HepG2 (cell line): ENCODE measurements at regions not wholly inside any gene's neighbourhood (a gene's known extent, or its start where the extent isn't known, plus 50 kb on each side); places are given as distances from the start of the nearest gene placed in this dataset.

Source experiments
- ASH2L ChIP-seq: fragments of 300-600, 200-600 bp; sonication (generic); IDR thresholded peaks from 2 replicates; pipeline ENCODE4 v1.7.0; 2017; ENCODE audit warnings: low read depth, mild to moderate bottlenecking, moderate library complexity, mixed read lengths, low read length; ENCODE audit not compliant: insufficient read length
- DMAP1 ChIP-seq: IDR thresholded peaks from 2 replicates; pipeline ENCODE4 v1.6.1; 2016
- HMGXB4 ChIP-seq, 2 experiments: sonication (generic) in 1 of 2; formaldehyde crosslinking in 1 of 2; IDR thresholded peaks; 2 replicates each; pipeline versions ENCODE4 v1.4.0 to v1.6.1; 2018 to 2020; ENCODE audit warnings: missing genetic modification reagents in 2 of 2, borderline replicate concordance in 1 of 2, low read depth in 1 of 2, mild to moderate bottlenecking in 1 of 2, missing biosample characterization in 1 of 2
- KLF16 ChIP-seq, 2 experiments: sonication (generic) in 1 of 2; formaldehyde crosslinking in 1 of 2; IDR thresholded peaks; 2 replicates each; pipeline versions ENCODE4 v1.6.1 to v1.8.0; 2016 to 2023; ENCODE audit warnings: missing genetic modification reagents in 2 of 2, missing compliant biosample characterization in 1 of 2
- NRL ChIP-seq: sonication (generic); formaldehyde crosslinking; IDR thresholded peaks from 2 replicates; pipeline ENCODE4 v1.5.0; 2020; ENCODE audit warnings: missing genetic modification reagents, mild to moderate bottlenecking, moderate library complexity, borderline replicate concordance
- SMC3 ChIP-seq: IDR thresholded peaks from 2 replicates; pipeline ENCODE4 v1.6.1; 2011; ENCODE audit warnings: low read length, improper control_type of control experiment
- TCF12 ChIP-seq, 2 experiments: fragments of 450-650 bp in 1 of 2; sonication (generic) in 1 of 2; formaldehyde crosslinking in 1 of 2; IDR thresholded peaks; 2 replicates each; pipeline versions ENCODE4 v1.6.1 to v1.8.0; 2017 to 2022; ENCODE audit warnings: antibody characterized with exemption in 1 of 2, mild to moderate bottlenecking in 1 of 2, missing genetic modification reagents in 1 of 2, moderate library complexity in 1 of 2
- THAP8 ChIP-seq: sonication (generic); formaldehyde crosslinking; IDR thresholded peaks from 2 replicates; pipeline ENCODE4 v1.5.1; 2020; ENCODE audit warnings: missing genetic modification reagents, mild to moderate bottlenecking, borderline replicate concordance
- ZBTB14 ChIP-seq: sonication (generic); formaldehyde crosslinking; IDR thresholded peaks from 2 replicates; pipeline ENCODE4 v1.4.0; 2020; ENCODE audit warnings: missing genetic modification reagents
- ZNF34 ChIP-seq: sonication (generic); formaldehyde crosslinking; IDR thresholded peaks from 2 replicates; pipeline ENCODE4 v1.4.0; 2020; ENCODE audit warnings: mild to moderate bottlenecking, missing genetic modification reagents, borderline replicate concordance
- ZNF563 ChIP-seq: sonication (generic); formaldehyde crosslinking; IDR thresholded peaks from 2 replicates; pipeline ENCODE4 v1.8.0; 2022; ENCODE audit warnings: mild to moderate bottlenecking, moderate library complexity, missing genetic modification reagents
- ZNF704 ChIP-seq: sonication (generic); formaldehyde crosslinking; IDR thresholded peaks from 2 replicates; pipeline ENCODE4 v1.8.1; 2023; ENCODE audit warnings: mild to moderate bottlenecking, inconsistent platforms, moderate library complexity, missing genetic modification reagents, borderline replicate concordance
- TF ChIP-seq, protein P1 (sequence below): sonication (generic); formaldehyde crosslinking; IDR thresholded peaks from 2 replicates; pipeline ENCODE4 v1.5.1; 2020; ENCODE audit warnings: mild to moderate bottlenecking, missing genetic modification reagents
- TF ChIP-seq, protein P2 (sequence below): sonication (generic); formaldehyde crosslinking; IDR thresholded peaks from 2 replicates; pipeline ENCODE4 v1.4.0; 2020; ENCODE audit warnings: missing genetic modification reagents; ENCODE audit errors: not compliant biosample characterization
- TF ChIP-seq, protein P3 (sequence below): sonication (generic); formaldehyde crosslinking; IDR thresholded peaks from 2 replicates; pipeline ENCODE4 v1.8.1; 2023; ENCODE audit warnings: mild to moderate bottlenecking, missing genetic modification reagents

- TF ChIP-seq, protein P1, sequence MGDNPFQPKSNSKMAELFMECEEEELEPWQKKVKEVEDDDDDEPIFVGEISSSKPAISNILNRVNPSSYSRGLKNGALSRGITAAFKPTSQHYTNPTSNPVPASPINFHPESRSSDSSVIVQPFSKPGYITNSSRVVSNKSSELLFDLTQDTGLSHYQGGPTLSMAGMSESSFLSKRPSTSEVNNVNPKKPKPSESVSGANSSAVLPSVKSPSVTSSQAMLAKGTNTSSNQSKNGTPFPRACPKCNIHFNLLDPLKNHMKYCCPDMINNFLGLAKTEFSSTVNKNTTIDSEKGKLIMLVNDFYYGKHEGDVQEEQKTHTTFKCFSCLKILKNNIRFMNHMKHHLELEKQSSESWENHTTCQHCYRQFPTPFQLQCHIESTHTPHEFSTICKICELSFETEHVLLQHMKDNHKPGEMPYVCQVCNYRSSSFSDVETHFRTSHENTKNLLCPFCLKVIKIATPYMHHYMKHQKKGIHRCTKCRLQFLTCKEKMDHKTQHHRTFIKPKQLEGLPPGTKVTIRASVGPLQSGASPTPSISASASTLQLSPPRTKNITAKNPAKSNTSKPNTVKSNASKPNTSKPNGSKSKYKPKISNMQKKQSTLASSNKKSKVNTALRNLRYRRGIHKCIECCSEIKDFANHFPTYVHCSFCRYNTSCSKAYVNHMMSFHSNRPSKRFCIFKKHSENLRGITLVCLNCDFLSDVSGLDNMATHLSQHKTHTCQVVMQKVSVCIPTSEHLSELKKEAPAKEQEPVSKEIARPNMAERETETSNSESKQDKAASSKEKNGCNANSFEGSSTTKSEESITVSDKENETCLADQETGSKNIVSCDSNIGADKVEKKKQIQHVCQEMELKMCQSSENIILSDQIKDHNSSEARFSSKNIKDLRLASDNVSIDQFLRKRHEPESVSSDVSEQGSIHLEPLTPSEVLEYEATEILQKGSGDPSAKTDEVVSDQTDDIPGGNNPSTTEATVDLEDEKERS (CRISPR knock-in tag), result no peak
- TF ChIP-seq DMAP1 (CRISPR knock-in tag) (no peak), ZNF704 (CRISPR knock-in tag) (no peak), SMC3 (peak; percentile 65; the same call in 1 of the 2 replicates), ZBTB14 (CRISPR knock-in tag) (no peak), HMGXB4 (CRISPR knock-in tag; IDR thresholded peaks at IDR 0.05; ENCODE audit: borderline replicate concordance in 1 of 2, low read depth in 1 of 2) (peak in 1 of 2 experiments; percentile 67; a peak in 1 of 4 replicates), THAP8 (CRISPR knock-in tag) (no peak), ZNF563 (CRISPR knock-in tag) (no peak), ZNF34 (0 out of 2 replicates have a peak, but pooled peaks have one; percentile 31), ASH2L (no peak), KLF16 (CRISPR knock-in tag; IDR thresholded peaks at IDR 0.05) (peak in 1 of 2 experiments; percentile 30; a peak in 1 of 4 replicates), TCF12 (IDR thresholded peaks at IDR 0.05) (no peak), TCF12 (CRISPR knock-in tag; IDR thresholded peaks at IDR 0.05) (no peak), NRL (CRISPR knock-in tag) (no peak)
- TF ChIP-seq, protein P2, sequence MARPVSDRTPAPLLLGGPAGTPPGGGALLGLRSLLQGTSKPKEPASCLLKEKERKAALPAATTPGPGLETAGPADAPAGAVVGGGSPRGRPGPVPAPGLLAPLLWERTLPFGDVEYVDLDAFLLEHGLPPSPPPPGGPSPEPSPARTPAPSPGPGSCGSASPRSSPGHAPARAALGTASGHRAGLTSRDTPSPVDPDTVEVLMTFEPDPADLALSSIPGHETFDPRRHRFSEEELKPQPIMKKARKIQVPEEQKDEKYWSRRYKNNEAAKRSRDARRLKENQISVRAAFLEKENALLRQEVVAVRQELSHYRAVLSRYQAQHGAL (CRISPR knock-in tag), result no peak
- TF ChIP-seq, protein P3, sequence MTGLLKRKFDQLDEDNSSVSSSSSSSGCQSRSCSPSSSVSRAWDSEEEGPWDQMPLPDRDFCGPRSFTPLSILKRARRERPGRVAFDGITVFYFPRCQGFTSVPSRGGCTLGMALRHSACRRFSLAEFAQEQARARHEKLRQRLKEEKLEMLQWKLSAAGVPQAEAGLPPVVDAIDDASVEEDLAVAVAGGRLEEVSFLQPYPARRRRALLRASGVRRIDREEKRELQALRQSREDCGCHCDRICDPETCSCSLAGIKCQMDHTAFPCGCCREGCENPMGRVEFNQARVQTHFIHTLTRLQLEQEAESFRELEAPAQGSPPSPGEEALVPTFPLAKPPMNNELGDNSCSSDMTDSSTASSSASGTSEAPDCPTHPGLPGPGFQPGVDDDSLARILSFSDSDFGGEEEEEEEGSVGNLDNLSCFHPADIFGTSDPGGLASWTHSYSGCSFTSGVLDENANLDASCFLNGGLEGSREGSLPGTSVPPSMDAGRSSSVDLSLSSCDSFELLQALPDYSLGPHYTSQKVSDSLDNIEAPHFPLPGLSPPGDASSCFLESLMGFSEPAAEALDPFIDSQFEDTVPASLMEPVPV, result no peak
These were observed 318.7 kb upstream of the NCKAP5 start (continued) for GRCh38 chr2:133886735-133887675.
